ELR (cell line): ENCODE measurements at regions not wholly inside any gene's neighbourhood (a gene's known extent, or its start where the extent isn't known, plus 50 kb on each side); places are given as distances from the start of the nearest gene placed in this dataset.
A peak's percentile ranks its signal among the peaks of the same experiment; 100 is the strongest.

Experiments used
- DNase-seq: peaks from one replicate; pipeline ENCODE4 v3.0.0-alpha.2; 2015; ENCODE audit warnings: low read depth

DNA sequence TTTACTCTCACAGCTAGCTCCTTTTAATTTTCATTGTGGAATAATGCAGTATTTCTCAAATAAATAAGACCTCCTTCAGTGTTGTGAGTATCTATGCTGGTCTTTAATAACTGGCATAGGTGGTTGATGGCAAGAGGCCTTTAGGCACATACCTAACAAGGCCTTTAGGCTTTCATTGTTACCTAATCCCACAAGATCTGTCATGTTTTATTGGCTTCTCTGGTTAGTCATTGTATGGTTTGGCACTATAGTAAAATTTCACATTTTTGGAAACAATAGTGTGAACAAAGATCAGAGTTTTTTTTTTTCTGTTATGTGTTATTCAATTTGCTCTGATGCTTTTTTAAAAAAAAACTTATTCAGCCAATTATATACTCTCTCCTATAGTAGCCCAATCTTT lies 89.8 kb upstream of the NEUROD1 start:
- DNase-seq = peak; percentile 16

- no peak for DNase-seq
These were observed 91.0 kb upstream of the NEUROD1 start for GRCh38 chr2:181771356-181771755.

GRCh38 chr2:181772334-181772733 lies 92.0 kb upstream of the NEUROD1 start:
- no peak for DNase-seq

- no peak for DNase-seq
These were observed 92.5 kb upstream of the NEUROD1 start for GRCh38 chr2:181772777-181773176.

- DNase-seq = peak; percentile 47
These were observed 94.4 kb upstream of the NEUROD1 start for GRCh38 chr2:181774685-181775084.

- DNase-seq = no peak
These were observed 96.0 kb upstream of the NEUROD1 start for GRCh38 chr2:181776336-181776735.

GRCh38 chr2:181777734-181778133 lies 97.4 kb upstream of the NEUROD1 start:
- DNase-seq = no peak

GRCh38 chr2:181778621-181779201 lies 98.4 kb upstream of the NEUROD1 start:
- DNase-seq = peak; percentile 20

DNA sequence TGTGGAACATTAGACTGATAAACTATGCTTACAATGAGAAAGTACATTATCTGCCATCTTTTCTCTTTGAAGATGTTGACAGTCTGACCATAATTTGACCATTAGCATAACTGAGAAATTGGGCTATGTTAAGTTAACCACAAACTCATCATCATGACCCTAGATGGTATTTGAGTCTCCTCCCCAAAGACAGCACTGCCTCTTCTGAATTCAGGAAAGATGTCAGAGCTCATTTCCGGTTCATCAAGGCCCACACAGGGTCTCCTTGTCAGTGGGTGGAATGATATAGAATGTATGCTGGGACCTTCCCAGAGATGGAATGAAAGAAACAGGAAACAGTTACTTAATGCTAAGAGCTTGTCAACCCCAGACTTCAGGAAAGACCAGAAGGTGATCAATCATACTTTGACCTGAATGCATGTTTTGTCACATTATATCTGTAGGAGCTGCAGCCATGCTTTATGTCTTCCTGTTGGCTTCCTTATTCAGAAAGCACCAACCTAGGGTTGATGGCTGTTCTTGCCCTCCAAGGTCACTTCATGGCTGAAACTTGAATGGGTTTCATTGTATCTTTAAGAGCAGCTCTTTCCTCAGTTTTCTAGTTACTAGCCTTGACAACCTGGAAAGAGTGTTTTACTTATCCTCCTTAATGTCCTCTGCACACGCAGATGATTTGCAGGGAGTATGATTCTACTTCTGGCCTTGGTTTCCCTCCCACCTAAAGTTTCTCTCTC lies 99.1 kb upstream of the NEUROD1 start:
- no peak for DNase-seq

DNA sequence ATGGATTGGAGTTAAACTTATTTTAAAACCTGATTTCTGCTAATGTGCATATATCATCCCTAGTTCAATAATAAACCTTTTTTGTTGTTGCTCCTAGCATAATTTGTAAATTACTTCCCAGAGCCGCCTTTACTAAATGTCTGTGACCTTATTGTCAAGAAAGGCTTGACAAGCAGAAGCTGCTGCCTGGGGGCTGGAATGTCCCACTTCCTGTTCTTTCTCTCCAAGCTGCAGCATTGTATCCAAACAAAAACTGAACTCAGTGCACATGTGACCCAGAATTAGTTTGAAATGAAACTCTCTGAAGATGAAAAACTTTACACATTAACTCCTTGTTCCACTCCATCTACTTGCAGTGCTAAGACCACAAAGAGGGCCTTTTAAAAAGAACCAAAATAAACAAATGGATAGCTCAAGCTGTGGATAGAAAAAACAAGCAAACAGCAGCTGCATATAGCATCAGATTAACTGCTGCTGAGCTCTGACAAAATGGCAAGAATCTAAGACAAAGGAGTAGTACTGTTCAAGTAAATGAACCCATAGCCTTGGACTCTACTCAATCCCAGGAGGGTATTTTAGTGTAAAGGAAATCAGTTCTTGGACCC lies 99.8 kb upstream of the NEUROD1 start:
- DNase-seq = peak; percentile 41

- DNase-seq = no peak
These were observed 100.3 kb upstream of the NEUROD1 start for GRCh38 chr2:181780657-181781056.

DNA sequence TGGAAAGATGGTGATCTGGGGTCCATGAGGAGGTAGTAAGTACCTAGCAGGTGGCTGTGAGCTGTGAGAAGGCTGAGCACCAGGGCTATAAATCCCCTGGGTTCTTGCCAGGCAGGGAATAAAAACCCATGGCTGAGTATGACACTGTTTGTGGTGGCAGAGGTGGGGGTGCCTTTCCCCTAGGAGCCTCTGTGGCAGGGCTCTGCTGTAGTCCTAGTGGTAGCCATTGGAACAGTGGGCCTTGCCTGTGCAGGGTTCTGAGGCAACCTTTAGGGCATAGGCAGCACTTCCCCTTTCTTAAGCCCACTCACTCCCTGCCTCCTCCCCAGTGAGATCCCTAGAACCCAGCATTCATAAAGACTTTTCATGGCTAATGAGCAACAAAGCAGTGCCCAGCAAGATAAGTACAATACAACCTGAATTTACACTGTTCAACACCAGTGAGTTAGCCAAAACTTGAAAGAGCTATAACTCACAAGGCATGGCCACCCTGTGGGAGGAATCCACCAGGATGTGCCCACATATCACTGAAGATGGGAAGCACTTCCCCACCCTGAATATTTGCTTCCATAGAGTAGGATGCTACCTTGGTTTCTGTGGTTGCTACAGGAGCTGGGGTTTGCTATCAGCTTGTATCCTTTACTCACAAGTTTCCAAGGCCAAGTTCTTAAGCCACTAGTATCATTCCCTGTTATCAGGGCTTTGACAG lies 100.9 kb upstream of the NEUROD1 start:
- no peak for DNase-seq

DNA sequence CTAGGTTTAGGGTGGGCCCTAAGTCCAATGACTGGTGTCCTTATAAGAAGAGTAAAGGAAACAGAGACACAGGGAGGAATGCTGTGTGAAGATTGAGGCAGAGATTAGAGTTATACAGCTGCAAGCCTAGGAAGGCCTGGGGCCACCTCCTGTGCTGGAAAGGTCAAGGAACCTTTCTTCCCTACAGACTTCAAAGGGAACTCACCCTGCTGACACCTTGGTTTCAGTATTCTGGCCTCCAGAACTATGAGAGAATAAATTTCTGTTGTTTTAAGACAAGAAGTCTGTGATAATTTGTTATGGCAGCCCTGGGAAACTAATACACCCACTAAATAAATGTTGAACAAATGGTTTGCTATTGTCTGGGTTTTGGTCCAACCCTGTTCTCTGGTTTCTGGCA lies 102.3 kb upstream of the NEUROD1 start:
- no peak for DNase-seq

DNA sequence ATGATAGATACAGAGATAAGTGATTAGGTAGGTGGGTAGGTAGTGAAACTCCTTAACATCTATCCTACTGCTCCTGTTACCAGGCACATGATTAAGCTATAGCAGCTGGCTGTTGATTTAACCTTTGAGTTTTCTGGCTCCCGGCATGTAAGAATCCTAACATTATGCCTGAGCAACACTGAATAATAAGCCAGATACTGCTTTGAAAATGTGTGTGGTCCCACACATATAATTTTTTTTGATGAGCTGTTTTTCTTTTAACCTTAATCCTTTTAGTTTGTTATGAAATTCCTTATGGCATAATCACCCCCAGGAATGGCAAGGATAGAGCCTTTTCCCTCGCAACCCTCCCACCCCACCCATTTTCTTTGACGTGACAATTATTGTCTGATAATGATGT lies 104.2 kb upstream of the NEUROD1 start:
- DNase-seq = peak; percentile 84

- DNase-seq = peak; percentile 84
These were observed 105.5 kb upstream of the NEUROD1 start for GRCh38 chr2:181785691-181786344.

GRCh38 chr2:181786371-181787228 lies 104.9 kb upstream of the ITPRID2 start:
- no peak for DNase-seq

DNA sequence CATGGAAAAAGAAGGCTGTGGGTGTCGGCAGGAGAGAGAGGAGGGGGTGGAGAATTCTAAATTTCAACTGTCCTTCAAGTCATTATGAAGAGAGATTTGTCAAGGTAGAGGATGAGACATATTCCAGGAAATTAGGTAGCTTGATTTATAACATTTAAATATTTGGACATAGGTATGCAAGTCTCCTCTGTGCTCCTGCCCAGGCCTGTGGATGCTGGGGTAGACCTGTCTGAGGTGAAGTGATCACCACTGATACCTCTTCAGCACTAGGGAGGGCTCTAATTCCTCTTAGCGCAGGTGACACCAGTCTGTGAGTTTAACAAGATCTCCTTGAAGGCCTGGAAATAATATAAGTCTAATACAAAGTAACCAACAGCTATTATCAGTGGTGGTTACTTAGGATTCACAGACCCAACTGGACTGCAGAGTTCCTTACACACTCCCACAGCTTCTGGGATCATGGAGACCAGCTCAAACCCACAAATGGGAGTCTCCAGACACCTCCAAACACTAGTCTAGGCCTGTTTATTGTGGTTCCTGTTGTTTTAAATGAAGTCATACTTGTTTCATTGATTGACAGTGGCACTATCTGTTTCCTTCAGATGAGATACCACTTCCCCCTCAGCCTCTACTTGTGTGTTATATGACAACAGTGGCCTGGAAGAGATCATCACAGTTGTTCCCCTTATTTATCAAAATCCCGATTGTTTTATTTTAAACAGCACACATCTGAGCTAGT lies 104.1 kb upstream of the ITPRID2 start:
- DNase-seq = no peak

DNA sequence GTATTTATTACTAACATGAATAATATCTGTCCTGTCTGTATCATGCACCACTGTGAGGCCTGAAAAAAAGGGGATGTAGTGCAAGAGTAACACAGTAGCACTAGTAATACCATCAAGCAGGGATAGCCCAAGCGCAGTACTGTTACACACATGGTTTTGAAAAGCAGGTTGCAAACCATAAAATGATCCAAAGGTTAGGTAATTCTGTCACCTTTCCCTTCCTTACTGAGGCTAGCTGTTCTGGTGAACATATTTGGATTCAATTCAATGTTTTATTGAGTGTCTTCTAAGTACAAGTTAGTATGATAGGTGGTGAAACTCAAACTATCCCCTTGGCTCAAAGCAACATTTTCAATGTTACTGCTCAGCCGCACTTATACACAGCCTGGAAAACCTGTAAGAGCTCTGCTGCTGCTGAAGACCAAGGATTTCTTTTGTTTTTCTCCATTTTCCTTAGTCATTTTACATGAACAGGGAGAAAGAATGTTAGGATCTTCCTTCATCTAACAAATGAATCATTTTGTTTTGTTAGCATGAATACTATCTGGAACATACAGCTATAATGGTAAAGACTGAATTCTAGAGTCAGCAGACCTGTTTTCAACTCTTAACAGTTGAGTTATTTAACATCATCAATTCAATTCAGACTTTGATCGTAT lies 102.5 kb upstream of the ITPRID2 start:
- DNase-seq = peak; percentile 62

GRCh38 chr2:181789827-181790448 lies 101.6 kb upstream of the ITPRID2 start:
- DNase-seq = no peak
